Activated CD4-positive, CD25-positive, alpha-beta regulatory T cell (primary cell): ENCODE measurements at regions not wholly inside any gene's neighbourhood (a gene's known extent, or its start where the extent isn't known, plus 50 kb on each side); places are given as distances from the start of the nearest gene placed in this dataset.
"Not testable (repeated sequence)": the region's sequence is repeated elsewhere in the genome, so short reads cannot be mapped to it uniquely, and the experiment has no call there.

ENCODE experiments used
- DNase-seq, 4 experiments: peaks; one replicate each; lab custom pipeline; 2025; lab: John Stamatoyannopoulos, UW

GRCh38 chr6:87763276-87763675 lies 61.2 kb upstream of the AKIRIN2 start:
- DNase-seq: no peak

GRCh38 chr6:87762116-87762515 lies 60.1 kb upstream of the AKIRIN2 start:
- DNase-seq: no peak

GRCh38 chr6:87757792-87758191 lies 55.8 kb upstream of the AKIRIN2 start:
- no peak for DNase-seq

GRCh38 chr6:87756858-87757257 lies 54.8 kb upstream of the AKIRIN2 start:
- DNase-seq: peak in 1 of 4 experiments; percentile 2

- no peak for DNase-seq
Measured at GRCh38 chr6:87755708-87756671, 54.0 kb upstream of the AKIRIN2 start.

- no peak for DNase-seq
Measured at GRCh38 chr6:87754828-87755227, 52.8 kb upstream of the AKIRIN2 start.

GRCh38 chr6:87753131-87753685 lies 51.2 kb upstream of the AKIRIN2 start:
- DNase-seq: no peak

GRCh38 chr6:87752503-87752902 lies 50.5 kb upstream of the AKIRIN2 start:
- DNase-seq: not testable (repeated sequence)
